ENCODE measurements at regions not wholly inside any gene's neighbourhood (a gene's known extent, or its start where the extent isn't known, plus 50 kb on each side); places are given as distances from the start of the nearest gene placed in this dataset.

GRCh38 chr14:97329701-97330100 is 532.5 kb downstream of the VRK1 start:
- Histone ChIP-seq H3K4me3 (no peak overlapping the region), H3K9me3 (replicated peaks) (no peaks in the 10 kb centered on the region), H3K4me1 (no peaks in the 10 kb centered on the region), H3K27me3 (no peaks in the 10 kb centered on the region), H3K36me3 (no peaks in the 10 kb centered on the region), H3K27ac (no peak overlapping the region)
- DNase-seq: no peak

- no peaks in the 10 kb centered on the region for H3K36me3 ChIP-seq
- no peak overlapping the region for H3K27ac ChIP-seq
- H3K27me3 ChIP-seq: no peaks in the 10 kb centered on the region
- no peak overlapping the region for H3K4me3 ChIP-seq
- no peak for DNase-seq
- H3K9me3 ChIP-seq (replicated peaks): no peaks in the 10 kb centered on the region
- no peaks in the 10 kb centered on the region for H3K4me1 ChIP-seq
Observed at GRCh38 chr14:97331058-97331457, 533.9 kb downstream of the VRK1 start.

- Histone ChIP-seq H3K27me3 (no peaks in the 10 kb centered on the region), H3K9me3 (replicated peaks) (no peaks in the 10 kb centered on the region), H3K27ac (no peak overlapping the region), H3K4me3 (no peak overlapping the region), H3K36me3 (no peaks in the 10 kb centered on the region), H3K4me1 (no peaks in the 10 kb centered on the region)
- no peak for DNase-seq
Observed at GRCh38 chr14:97331526-97331925, 534.3 kb downstream of the VRK1 start.

GRCh38 chr14:97336179-97336578 is 539.0 kb downstream of the VRK1 start:
- no peaks in the 10 kb centered on the region for H3K9me3 ChIP-seq (replicated peaks)
- no peak overlapping the region for H3K4me3 ChIP-seq
- no peaks in the 10 kb centered on the region for H3K27me3 ChIP-seq
- no peak overlapping the region for H3K27ac ChIP-seq
- H3K4me1 ChIP-seq: no peaks in the 10 kb centered on the region
- H3K36me3 ChIP-seq: no peaks in the 10 kb centered on the region
- DNase-seq: no peak

- H3K36me3 ChIP-seq: no peaks in the 10 kb centered on the region
- H3K27ac ChIP-seq: no peak overlapping the region
- H3K27me3 ChIP-seq: no peaks in the 10 kb centered on the region
- no peak for DNase-seq
- no peak overlapping the region for H3K4me3 ChIP-seq
- H3K4me1 ChIP-seq: no peaks in the 10 kb centered on the region
- no peaks in the 10 kb centered on the region for H3K9me3 ChIP-seq (replicated peaks)
Observed at GRCh38 chr14:97336816-97337215, 539.6 kb downstream of the VRK1 start.

GRCh38 chr14:97337267-97337666 is 540.1 kb downstream of the VRK1 start:
- no peak overlapping the region for H3K27ac ChIP-seq
- no peaks in the 10 kb centered on the region for H3K27me3 ChIP-seq
- no peak overlapping the region for H3K4me3 ChIP-seq
- DNase-seq: no peak
- no peaks in the 10 kb centered on the region for H3K4me1 ChIP-seq
- no peaks in the 10 kb centered on the region for H3K9me3 ChIP-seq (replicated peaks)
- H3K36me3 ChIP-seq: no peaks in the 10 kb centered on the region

- H3K4me3 ChIP-seq: no peak overlapping the region
- no peaks in the 10 kb centered on the region for H3K36me3 ChIP-seq
- DNase-seq: no peak
Observed at GRCh38 chr14:97337670-97338069, 540.5 kb downstream of the VRK1 start.

GRCh38 chr14:97344666-97345065 is 547.5 kb downstream of the VRK1 start:
- DNase-seq: no peak
- Histone ChIP-seq H3K4me3 (no peak overlapping the region), H3K27me3 (no peaks in the 10 kb centered on the region), H3K36me3 (no peaks in the 10 kb centered on the region), H3K9me3 (replicated peaks) (no peaks in the 10 kb centered on the region), H3K27ac (no peak overlapping the region), H3K4me1 (no peaks in the 10 kb centered on the region)

More at GRCh38 chr14:97337670-97338069, 540.5 kb downstream of the VRK1 start:
- Histone ChIP-seq H3K4me1 (no peaks in the 10 kb centered on the region), H3K9me3 (replicated peaks) (no peaks in the 10 kb centered on the region), H3K27me3 (no peaks in the 10 kb centered on the region), H3K27ac (no peak overlapping the region)

GRCh38 chr14:97346675-97347074 is 549.5 kb downstream of the VRK1 start:
- no peak overlapping the region for H3K27ac ChIP-seq
- no peaks in the 10 kb centered on the region for H3K4me1 ChIP-seq
- no peaks in the 10 kb centered on the region for H3K36me3 ChIP-seq
- H3K4me3 ChIP-seq: no peak overlapping the region
- no peaks in the 10 kb centered on the region for H3K9me3 ChIP-seq (replicated peaks)
- DNase-seq: no peak
- no peaks in the 10 kb centered on the region for H3K27me3 ChIP-seq

GRCh38 chr14:97349463-97349862 is 552.3 kb downstream of the VRK1 start:
- Histone ChIP-seq H3K9me3 (replicated peaks) (no peaks in the 10 kb centered on the region), H3K36me3 (no peaks in the 10 kb centered on the region), H3K4me1 (no peaks in the 10 kb centered on the region), H3K27ac (no peak overlapping the region), H3K27me3 (no peaks in the 10 kb centered on the region), H3K4me3 (no peak overlapping the region)
- DNase-seq: no peak

GRCh38 chr14:97349946-97350345 is 552.8 kb downstream of the VRK1 start:
- Histone ChIP-seq H3K9me3 (replicated peaks) (no peaks in the 10 kb centered on the region), H3K27ac (no peak overlapping the region), H3K4me1 (no peaks in the 10 kb centered on the region), H3K36me3 (no peaks in the 10 kb centered on the region), H3K4me3 (no peak overlapping the region), H3K27me3 (no peaks in the 10 kb centered on the region)
- DNase-seq: no peak

GRCh38 chr14:97350415-97350814 is 553.2 kb downstream of the VRK1 start:
- Histone ChIP-seq H3K9me3 (replicated peaks) (no peaks in the 10 kb centered on the region), H3K27me3 (no peaks in the 10 kb centered on the region), H3K27ac (no peak overlapping the region), H3K4me1 (no peaks in the 10 kb centered on the region), H3K36me3 (no peaks in the 10 kb centered on the region), H3K4me3 (no peak overlapping the region)
- no peak for DNase-seq

- no peaks in the 10 kb centered on the region for H3K36me3 ChIP-seq
- no peak for DNase-seq
- H3K4me1 ChIP-seq: no peaks in the 10 kb centered on the region
- no peak overlapping the region for H3K27ac ChIP-seq
- no peak overlapping the region for H3K4me3 ChIP-seq
- no peaks in the 10 kb centered on the region for H3K27me3 ChIP-seq
- H3K9me3 ChIP-seq (replicated peaks): no peaks in the 10 kb centered on the region
Observed at GRCh38 chr14:97350894-97351731, 553.9 kb downstream of the VRK1 start.

- DNase-seq: no peak
- Histone ChIP-seq H3K36me3 (no peaks in the 10 kb centered on the region), H3K4me1 (no peaks in the 10 kb centered on the region), H3K27ac (no peak overlapping the region), H3K27me3 (no peaks in the 10 kb centered on the region), H3K4me3 (no peak overlapping the region), H3K9me3 (replicated peaks) (no peaks in the 10 kb centered on the region)
Observed at GRCh38 chr14:97353102-97353501, 555.9 kb downstream of the VRK1 start.

- no peaks in the 10 kb centered on the region for H3K9me3 ChIP-seq (replicated peaks)
Observed at GRCh38 chr14:97354119-97354722, 557.0 kb downstream of the VRK1 start.

GRCh38 chr14:97359341-97359740 is 562.2 kb downstream of the VRK1 start:
- no peaks in the 10 kb centered on the region for H3K4me1 ChIP-seq
- H3K27ac ChIP-seq: no peak overlapping the region
- DNase-seq: no peak
- no peak overlapping the region for H3K4me3 ChIP-seq
- H3K36me3 ChIP-seq: no peaks in the 10 kb centered on the region
- no peaks in the 10 kb centered on the region for H3K27me3 ChIP-seq
- no peaks in the 10 kb centered on the region for H3K9me3 ChIP-seq (replicated peaks)

More at GRCh38 chr14:97354119-97354722, 557.0 kb downstream of the VRK1 start:
- no peaks in the 10 kb centered on the region for H3K4me1 ChIP-seq
- no peaks in the 10 kb centered on the region for H3K36me3 ChIP-seq
- no peak for DNase-seq
- no peak overlapping the region for H3K4me3 ChIP-seq
- H3K27me3 ChIP-seq: no peaks in the 10 kb centered on the region
- H3K27ac ChIP-seq: no peak overlapping the region
